ENCODE measurements at regions not wholly inside any gene's neighbourhood (a gene's known extent, or its start where the extent isn't known, plus 50 kb on each side); places are given as distances from the start of the nearest gene placed in this dataset.

DNA sequence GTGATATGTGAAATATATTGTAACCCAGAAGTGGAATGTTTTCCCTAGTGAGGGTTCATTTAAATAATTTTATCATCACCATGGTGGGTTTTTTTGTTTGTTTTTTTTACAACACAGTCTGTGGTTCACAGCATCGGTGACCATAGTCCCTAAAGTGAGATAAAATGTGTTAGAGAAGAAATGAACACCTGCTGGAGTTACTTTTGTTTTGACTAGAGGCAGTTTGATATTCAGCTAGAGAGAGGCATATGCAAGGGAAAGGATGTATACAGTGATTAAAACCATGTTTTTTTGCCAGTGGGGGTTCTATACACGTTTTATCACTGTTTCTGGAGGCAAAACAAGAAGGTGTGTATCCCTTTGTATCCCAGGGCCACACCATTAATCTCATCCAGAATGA is 541.5 kb downstream of the PCDH7 start:
- TF ChIP-seq, protein P1, sequence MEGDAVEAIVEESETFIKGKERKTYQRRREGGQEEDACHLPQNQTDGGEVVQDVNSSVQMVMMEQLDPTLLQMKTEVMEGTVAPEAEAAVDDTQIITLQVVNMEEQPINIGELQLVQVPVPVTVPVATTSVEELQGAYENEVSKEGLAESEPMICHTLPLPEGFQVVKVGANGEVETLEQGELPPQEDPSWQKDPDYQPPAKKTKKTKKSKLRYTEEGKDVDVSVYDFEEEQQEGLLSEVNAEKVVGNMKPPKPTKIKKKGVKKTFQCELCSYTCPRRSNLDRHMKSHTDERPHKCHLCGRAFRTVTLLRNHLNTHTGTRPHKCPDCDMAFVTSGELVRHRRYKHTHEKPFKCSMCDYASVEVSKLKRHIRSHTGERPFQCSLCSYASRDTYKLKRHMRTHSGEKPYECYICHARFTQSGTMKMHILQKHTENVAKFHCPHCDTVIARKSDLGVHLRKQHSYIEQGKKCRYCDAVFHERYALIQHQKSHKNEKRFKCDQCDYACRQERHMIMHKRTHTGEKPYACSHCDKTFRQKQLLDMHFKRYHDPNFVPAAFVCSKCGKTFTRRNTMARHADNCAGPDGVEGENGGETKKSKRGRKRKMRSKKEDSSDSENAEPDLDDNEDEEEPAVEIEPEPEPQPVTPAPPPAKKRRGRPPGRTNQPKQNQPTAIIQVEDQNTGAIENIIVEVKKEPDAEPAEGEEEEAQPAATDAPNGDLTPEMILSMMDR (conservative IDR thresholded peaks at IDR 0.05; ENCODE audit: low read length): no peak
- no peak for TF ChIP-seq EZH2phosphoT487 (IDR thresholded peaks at IDR 0.05; ENCODE audit: borderline replicate concordance)

All from Loucy (cell line).